B cell (primary cell): ENCODE measurements at regions not wholly inside any gene's neighbourhood (a gene's known extent, or its start where the extent isn't known, plus 50 kb on each side); places are given as distances from the start of the nearest gene placed in this dataset.

ENCODE experiments used
- ATAC-seq: fragments of 200-7000 bp; cut with Tn5 transposase; one replicate; pipeline ENCODE4 v1.10.0; 2021; ENCODE audit warnings: low read depth, mild to moderate bottlenecking, moderate number of reproducible peaks, moderate library complexity
- CTCF ChIA-PET: fragments of 350-600 bp; sonication (Branson Sonifier 250); formaldehyde crosslinking; loops from one replicate; lab custom pipeline; 2021; ENCODE audit warnings: antibody characterized with exemption, inconsistent platforms; lab: Charles Lee
- POLR2A ChIA-PET: fragments of 350-600 bp; sonication (Branson Sonifier 250); formaldehyde crosslinking; loops from one replicate; lab custom pipeline; 2021; ENCODE audit warnings: antibody characterized with exemption; lab: Charles Lee
- DNase-seq: peaks from one replicate; pipeline ENCODE4 v3.0.0; 2013
- H2AFZ ChIP-seq: 2 replicates; pipeline ENCODE4 v1.6.1; 2012; ENCODE audit warnings: mild to moderate bottlenecking, low read depth, low read length; ENCODE audit not compliant: insufficient read depth, poor library complexity, severe bottlenecking
- H3K27ac ChIP-seq, 2 donors: 1 replicate in 1 of 2; 2 replicates in 1 of 2; pipeline ENCODE4 v1.5.1; 2012 to 2013; ENCODE audit warnings: low read length in 2 of 2, mild to moderate bottlenecking in 2 of 2, moderate library complexity in 1 of 2
- H3K27me3 ChIP-seq, 4 experiments: fragments of 200-600 bp in 1 of 4; sonication (generic) in 1 of 4; replicated peaks in 1 of 4; 1 replicate in 2 of 4; 2 replicates in 2 of 4; pipeline versions ENCODE4 v1.6.1 to v1.7.0; 2013 to 2016; ENCODE audit warnings: low read length in 3 of 4, mild to moderate bottlenecking in 2 of 4, mixed read lengths in 1 of 4, moderate library complexity in 1 of 4; ENCODE audit not compliant: insufficient read depth in 4 of 4, control insufficient read depth in 3 of 4; ENCODE audit errors: control extremely low read depth in 1 of 4
- H3K36me3 ChIP-seq, 2 experiments: replicated peaks in 1 of 2; 1 replicate in 1 of 2; 2 replicates in 1 of 2; pipeline versions ENCODE4 v1.6.1 to v1.7.1; 2013; ENCODE audit warnings: low read length in 1 of 2; ENCODE audit not compliant: insufficient read depth in 2 of 2, control insufficient read depth in 1 of 2; ENCODE audit errors: control extremely low read depth in 1 of 2, extremely low read depth in 1 of 2
- H3K4me1 ChIP-seq, 2 donors: fragments of 200-600 bp in 1 of 2; sonication (generic) in 1 of 2; 1 replicate in 1 of 2; 2 replicates in 1 of 2; pipeline versions ENCODE4 v1.5.1 to v1.6.1; 2013 to 2017; ENCODE audit warnings: low read length in 2 of 2; ENCODE audit not compliant: control insufficient read depth in 2 of 2, insufficient read depth in 2 of 2
- H3K4me2 ChIP-seq: replicated peaks from 2 replicates; pipeline ENCODE3; 2012; ENCODE audit warnings: mild to moderate bottlenecking, low read depth, low read length; ENCODE audit not compliant: poor library complexity, severe bottlenecking
- H3K4me3 ChIP-seq, 5 experiments: fragments of 200-600 bp in 1 of 5; sonication (generic) in 1 of 5; 1 replicate in 3 of 5; 2 replicates in 2 of 5; pipeline versions ENCODE4 v1.5.1 to v1.7.0; 2011 to 2016; ENCODE audit warnings: low read length in 4 of 5, mild to moderate bottlenecking in 4 of 5, low read depth in 2 of 5, control low read depth in 1 of 5, moderate library complexity in 1 of 5; ENCODE audit not compliant: insufficient read depth in 1 of 5; ENCODE audit errors: control extremely low read depth in 1 of 5, extremely low read depth in 1 of 5
- H3K79me2 ChIP-seq: fragments of 200-600 bp; sonication (generic); one replicate; pipeline ENCODE4 v1.6.0; 2016; ENCODE audit warnings: low read length; ENCODE audit not compliant: control insufficient read depth, insufficient read depth
- H3K9ac ChIP-seq: fragments of 200-600 bp; sonication (generic); 2 replicates; pipeline ENCODE4 v1.6.1; 2017; ENCODE audit warnings: mild to moderate bottlenecking, low read length, moderate library complexity
- H3K9me3 ChIP-seq, 3 donors: one replicate each; pipeline versions ENCODE4 v1.6.1 to v1.7.1; 2013; ENCODE audit warnings: low read length in 2 of 3; ENCODE audit not compliant: control insufficient read depth in 2 of 3, insufficient read depth in 1 of 3; ENCODE audit errors: control extremely low read depth in 1 of 3
- H4K20me1 ChIP-seq: 2 replicates; pipeline ENCODE4 v1.6.0; 2012; ENCODE audit warnings: mild to moderate bottlenecking, low read length; ENCODE audit not compliant: insufficient read depth, control insufficient read depth, poor library complexity, severe bottlenecking
- H3K27ac Mint-ChIP-seq: one replicate; pipeline ENCODE4 v1.8.0; 2021; ENCODE audit warnings: mixed read lengths
- H3K27me3 Mint-ChIP-seq: one replicate; pipeline ENCODE4 v1.8.0; 2021; ENCODE audit warnings: mixed read lengths
- H3K4me1 Mint-ChIP-seq: one replicate; pipeline ENCODE4 v1.8.0; 2021; ENCODE audit warnings: mixed read lengths
- H3K4me3 Mint-ChIP-seq: one replicate; pipeline ENCODE4 v1.8.0; 2021; ENCODE audit warnings: mixed read lengths
- H3K9me3 Mint-ChIP-seq: one replicate; pipeline ENCODE4 v1.8.0; 2022; ENCODE audit warnings: mixed read lengths; ENCODE audit not compliant: insufficient read depth
- EZH2 ChIP-seq: IDR thresholded peaks from 2 replicates; pipeline ENCODE4 v1.6.1; 2012; ENCODE audit warnings: borderline replicate concordance, low read depth, mild to moderate bottlenecking, moderate library complexity, low read length; ENCODE audit not compliant: insufficient read depth, poor library complexity, severe bottlenecking
- WGBS: methylation state at CpG from one replicate; pipeline ENCODE4 v1.1.5; 2013; ENCODE audit warnings: missing lambda C conversion rate; ENCODE audit not compliant: insufficient coverage; 5-methylcytosine and 5-hydroxymethylcytosine counted together
- intact Hi-C: fragments of 100-400 bp; cut with micrococcal nuclease; formaldehyde crosslinking; loops from one replicate; pipeline ENCODE4 v1.10.0; 2022
- TF ChIP-seq, protein P1 (sequence below): fragments of 200-600 bp; IDR thresholded peaks from one replicate; pipeline ENCODE4 v1.8.0; 2022; ENCODE audit warnings: antibody characterized with exemption, mild to moderate bottlenecking

DNA sequence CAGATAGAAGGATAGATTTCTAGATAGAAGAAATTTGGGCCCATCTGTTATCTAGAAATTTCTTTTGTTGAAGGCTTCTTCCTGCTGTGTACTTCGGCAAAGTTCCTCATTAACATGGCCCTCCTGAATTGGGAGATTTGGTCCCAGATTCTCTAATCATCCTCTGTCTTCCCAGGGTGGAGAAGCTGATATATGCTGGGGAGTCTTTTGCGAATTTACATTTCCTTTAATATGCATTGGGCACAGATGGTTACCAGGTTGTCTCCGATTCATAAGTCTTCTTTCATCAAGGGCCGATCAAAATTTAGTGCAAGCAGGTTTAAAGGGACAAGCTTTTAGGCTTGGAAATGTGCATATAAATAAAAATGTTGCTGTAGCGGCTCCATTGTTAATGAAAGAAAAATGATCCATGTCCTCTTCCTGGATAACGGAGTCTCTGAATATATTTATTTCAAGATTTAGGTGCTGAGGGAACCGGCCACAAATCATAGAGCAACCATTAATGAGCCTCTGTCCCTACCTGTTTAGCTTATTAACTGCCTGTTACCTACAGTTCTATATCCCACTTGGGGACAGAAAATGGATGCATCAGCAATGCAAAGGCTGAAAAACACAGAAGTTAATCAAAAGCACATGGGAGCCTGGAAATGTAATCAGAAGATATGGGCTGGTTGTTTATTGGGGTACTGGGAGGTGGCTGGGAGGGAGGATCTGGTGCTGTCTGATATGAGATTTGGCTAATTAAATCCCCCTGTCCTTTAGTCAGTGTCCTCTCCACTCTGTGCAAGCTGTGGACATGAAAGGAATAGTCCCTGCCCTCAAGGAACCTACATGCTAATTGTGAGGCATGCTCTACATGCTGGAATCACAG is 234.7 kb downstream of the MAN2A1 start:
- no peaks in the 10 kb centered on the region for H3K9me3 Mint-ChIP-seq
- no peak overlapping the region for H3K4me3 Mint-ChIP-seq

GRCh38 chr5:109927639-109928038 is 237.9 kb downstream of the MAN2A1 start:
- Mint-ChIP-seq H3K4me3 (no peak overlapping the region), H3K9me3 (no peaks in the 10 kb centered on the region), H3K27me3 (peaks cover 35% of the 10 kb centered on the region), H3K27ac (no peak overlapping the region), H3K4me1 (no peaks in the 10 kb centered on the region)
- ATAC-seq (no peak), DNase-seq (no peak)
- H3K79me2 ChIP-seq = no peaks in the 10 kb centered on the region
- no peaks in the 10 kb centered on the region for H3K36me3 ChIP-seq
- H4K20me1 ChIP-seq = no peaks in the 10 kb centered on the region
- intact Hi-C loops = no loop called here
- ChIA-PET POLR2A (no interaction called here), CTCF (no interaction called here)
- no peaks in the 10 kb centered on the region for H3K9me3 ChIP-seq
- no CpG with 5 or more reads among the region's 3 CpGs for WGBS
- H3K27ac ChIP-seq = no peak overlapping the region
- H3K27me3 ChIP-seq = peaks cover 0 to 3% (median 0%) of the 10 kb centered on the region in 4 experiments
- H3K9ac ChIP-seq = no peak overlapping the region
- no peak for TF ChIP-seq EZH2
- TF ChIP-seq, protein P1, sequence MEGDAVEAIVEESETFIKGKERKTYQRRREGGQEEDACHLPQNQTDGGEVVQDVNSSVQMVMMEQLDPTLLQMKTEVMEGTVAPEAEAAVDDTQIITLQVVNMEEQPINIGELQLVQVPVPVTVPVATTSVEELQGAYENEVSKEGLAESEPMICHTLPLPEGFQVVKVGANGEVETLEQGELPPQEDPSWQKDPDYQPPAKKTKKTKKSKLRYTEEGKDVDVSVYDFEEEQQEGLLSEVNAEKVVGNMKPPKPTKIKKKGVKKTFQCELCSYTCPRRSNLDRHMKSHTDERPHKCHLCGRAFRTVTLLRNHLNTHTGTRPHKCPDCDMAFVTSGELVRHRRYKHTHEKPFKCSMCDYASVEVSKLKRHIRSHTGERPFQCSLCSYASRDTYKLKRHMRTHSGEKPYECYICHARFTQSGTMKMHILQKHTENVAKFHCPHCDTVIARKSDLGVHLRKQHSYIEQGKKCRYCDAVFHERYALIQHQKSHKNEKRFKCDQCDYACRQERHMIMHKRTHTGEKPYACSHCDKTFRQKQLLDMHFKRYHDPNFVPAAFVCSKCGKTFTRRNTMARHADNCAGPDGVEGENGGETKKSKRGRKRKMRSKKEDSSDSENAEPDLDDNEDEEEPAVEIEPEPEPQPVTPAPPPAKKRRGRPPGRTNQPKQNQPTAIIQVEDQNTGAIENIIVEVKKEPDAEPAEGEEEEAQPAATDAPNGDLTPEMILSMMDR = no peak
- H2AFZ ChIP-seq = no peak overlapping the region
- H3K4me3 ChIP-seq = no peak overlapping the region
- no peak overlapping the region for H3K4me2 ChIP-seq
- no peaks in the 10 kb centered on the region for H3K4me1 ChIP-seq

More for the DNA sequence above, 234.7 kb downstream of the MAN2A1 start:
- Histone ChIP-seq H3K36me3 (no peaks in the 10 kb centered on the region), H3K27me3 (peaks cover 0 to 3% (median 0%) of the 10 kb centered on the region in 4 experiments), H3K79me2 (no peaks in the 10 kb centered on the region), H3K27ac (no peak overlapping the region), H3K4me2 (no peak overlapping the region), H4K20me1 (no peaks in the 10 kb centered on the region), H3K4me3 (no peak overlapping the region), H3K9ac (no peak overlapping the region), H3K9me3 (no peaks in the 10 kb centered on the region), H2AFZ (no peak overlapping the region), H3K4me1 (no peaks in the 10 kb centered on the region)
- WGBS = 100% methylated on average over 2 of the region's 7 CpGs
- intact Hi-C loops = no loop called here
- ChIA-PET POLR2A (no interaction called here), CTCF (no interaction called here)
- DNase-seq = no peak
- no peak overlapping the region for H3K27ac Mint-ChIP-seq
- TF ChIP-seq EZH2 = no peak
- TF ChIP-seq, protein P1 = no peak
- no peak for ATAC-seq
- H3K4me1 Mint-ChIP-seq = no peaks in the 10 kb centered on the region
- H3K27me3 Mint-ChIP-seq = peaks cover 35% of the 10 kb centered on the region
